Activated T-helper 1 cell treated with Interleukin-2 at 50 U/mL for 16 hours (primary cell): ENCODE measurements at regions not wholly inside any gene's neighbourhood (a gene's known extent, or its start where the extent isn't known, plus 50 kb on each side); places are given as distances from the start of the nearest gene placed in this dataset.
"Not testable (repeated sequence)": the region's sequence is repeated elsewhere in the genome, so short reads cannot be mapped to it uniquely, and the experiment has no call there.

Source experiments
- DNase-seq: peaks from one replicate; pipeline ENCODE4 v3.0.0-alpha.2; 2020; ENCODE audit warnings: low read depth

GRCh38 chr7:63856466-63856865, 142.2 kb upstream of the ZNF722 start:
- DNase-seq = not testable (repeated sequence)

DNA sequence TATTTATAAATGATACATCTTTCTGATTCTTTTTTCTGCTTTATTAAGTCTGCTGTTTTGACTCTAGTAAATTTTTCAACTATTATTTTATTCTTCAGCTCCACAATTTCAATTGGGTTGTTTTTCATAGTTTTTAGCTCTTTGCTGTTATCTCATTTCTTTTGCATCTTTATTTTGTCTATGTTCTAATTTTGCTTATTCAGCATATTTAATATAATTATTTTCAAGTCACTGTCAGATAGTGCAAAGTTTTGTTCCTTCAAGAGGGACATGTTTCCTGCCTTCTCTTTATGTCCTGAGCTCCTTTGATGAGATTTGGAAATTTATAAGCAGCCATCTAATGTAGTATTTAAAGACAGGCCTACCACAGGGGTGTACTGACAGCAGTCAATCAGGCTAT, 131.5 kb upstream of the ZNF722 start:
- DNase-seq = no peak

DNA sequence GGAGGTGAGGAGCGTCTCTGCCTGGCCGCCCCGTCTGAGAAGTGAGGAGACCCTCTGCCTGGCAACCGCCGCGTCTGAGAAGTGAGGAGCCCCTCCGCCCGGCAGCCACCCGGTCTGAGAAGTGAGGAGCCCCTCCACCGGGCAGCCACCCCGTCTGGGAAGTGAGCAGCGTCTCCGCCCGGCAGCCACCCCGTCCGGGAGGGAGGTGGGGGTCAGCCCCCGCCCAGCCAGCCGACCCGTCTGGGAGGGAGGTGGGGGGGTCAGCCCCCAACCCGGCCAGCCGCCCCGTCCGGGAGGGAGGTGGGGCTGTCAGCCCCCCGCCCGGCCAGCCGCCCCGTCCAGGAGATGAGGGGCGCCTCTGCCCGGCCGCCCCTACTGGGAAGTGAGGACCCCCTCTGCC, 124.4 kb upstream of the ZNF722 start:
- DNase-seq = not testable (repeated sequence)

DNA sequence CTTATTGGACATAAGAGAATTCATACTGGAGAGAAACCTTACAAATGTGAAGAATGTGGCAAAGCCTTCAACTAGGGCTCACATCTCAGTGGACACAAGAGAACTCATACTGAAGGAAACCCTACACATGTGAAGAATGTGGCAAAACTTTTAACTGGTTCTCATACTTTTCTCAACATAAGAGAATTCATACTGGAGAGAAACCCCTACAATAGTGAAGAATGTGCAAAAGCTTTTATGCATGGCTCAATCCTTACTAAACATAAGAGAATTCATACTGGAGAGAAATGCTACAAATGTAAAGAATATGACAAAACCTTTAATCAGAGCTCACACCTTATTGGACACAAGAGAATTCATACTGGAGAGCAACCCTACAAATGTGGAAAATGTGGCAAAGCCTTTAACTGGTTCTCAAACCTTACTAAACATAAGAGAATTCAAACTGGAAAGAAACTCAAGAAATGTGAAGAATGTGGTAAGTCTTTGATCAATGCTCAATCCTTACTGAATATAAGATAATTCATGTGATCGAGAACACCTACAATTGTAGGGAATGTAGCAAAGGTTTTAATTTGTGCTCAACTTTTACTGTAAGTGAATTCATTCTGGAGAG, 121.8 kb upstream of the ZNF722 start:
- DNase-seq = no peak

GRCh38 chr7:63887031-63887430, 111.6 kb upstream of the ZNF722 start:
- DNase-seq = no peak

DNA sequence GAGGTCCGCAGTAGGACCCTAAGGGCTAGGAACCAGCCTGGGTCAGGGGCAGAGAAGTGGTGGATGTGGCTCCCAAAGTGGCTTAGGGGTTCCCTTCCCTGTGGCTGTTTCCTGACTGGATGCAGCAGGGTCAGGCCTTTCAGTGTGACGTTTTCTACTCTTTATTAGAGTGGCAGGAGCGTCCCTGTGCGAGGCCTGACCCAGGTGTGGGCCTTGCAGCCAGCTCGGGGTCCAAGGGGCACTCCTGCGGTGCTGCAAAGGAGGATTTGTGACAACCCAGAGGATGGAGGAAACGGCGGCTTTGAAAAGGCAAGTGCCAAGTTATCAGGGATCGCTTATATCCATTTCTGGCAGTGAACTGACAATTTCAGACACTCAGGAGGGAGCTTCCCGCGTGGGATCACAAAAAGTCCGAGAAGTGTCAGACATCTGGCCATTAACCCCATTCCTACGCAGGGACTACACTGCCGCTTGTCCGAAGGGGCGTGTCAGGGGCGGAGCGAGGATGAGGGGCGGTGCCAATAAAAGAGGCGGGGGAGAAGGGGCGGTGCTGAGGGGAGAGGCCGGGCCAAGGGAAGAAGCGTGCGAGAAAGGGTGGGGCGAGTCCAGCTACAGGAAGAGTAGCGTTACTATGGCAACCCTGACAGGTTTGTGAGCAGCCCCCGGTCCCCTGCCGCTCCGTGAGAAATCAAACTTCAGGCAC, 98.8 kb upstream of the ZNF722 start:
- DNase-seq = peak; percentile 72

DNA sequence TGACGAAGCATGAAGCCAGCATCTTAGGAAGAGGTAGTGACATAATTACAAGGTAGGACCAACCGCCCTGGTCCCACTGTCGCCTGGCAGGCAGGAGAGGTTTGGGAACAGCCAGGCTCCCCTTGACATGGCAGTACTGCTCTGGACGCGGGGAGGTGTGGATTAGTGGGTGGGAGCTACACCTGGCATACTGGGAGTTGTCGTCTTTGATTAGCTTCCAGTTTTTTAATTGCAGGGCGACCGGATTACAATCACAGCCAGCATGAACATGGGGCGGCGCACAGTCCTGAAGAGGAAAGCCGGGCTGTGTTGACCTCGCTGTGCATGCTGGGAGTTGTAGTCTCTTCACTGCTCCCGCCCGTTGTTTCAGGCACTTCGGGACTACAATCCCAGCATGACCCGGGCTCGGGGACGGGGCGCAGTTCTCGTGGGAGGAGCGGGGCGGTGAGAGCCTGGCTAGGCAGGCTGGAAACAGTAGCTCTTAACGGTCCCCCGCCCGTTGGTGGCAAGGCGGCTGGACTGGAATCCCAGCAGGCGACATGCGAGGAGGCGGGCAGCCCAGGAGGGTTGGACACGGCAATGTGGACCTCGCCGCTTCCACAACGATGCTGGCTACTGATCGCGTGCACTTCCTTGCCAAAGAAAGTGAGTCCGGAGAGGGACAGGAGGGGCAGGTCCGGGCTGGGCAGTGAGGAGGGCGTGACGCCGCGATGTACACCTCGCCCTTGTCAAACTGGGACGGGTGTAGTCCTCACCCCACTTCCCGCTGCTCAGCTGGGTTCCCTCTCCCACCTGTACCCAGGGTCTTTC, 98.0 kb upstream of the ZNF722 start:
- peak; percentile 78 for DNase-seq

DNA sequence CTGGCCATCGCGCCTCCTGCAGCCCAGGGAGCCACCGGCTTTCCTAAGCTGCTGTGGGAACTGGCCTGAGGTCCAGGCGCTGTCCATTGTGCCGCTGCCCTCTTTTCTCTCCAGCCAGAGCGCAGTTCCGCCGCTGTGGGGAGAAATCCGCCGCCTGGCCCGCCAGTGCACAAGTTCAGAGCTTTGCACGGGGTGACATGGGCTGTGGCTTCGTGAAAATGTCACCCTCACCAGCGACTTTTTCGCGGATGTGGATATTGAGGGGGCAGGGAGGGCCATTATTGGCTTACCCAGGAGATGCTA, 97.5 kb upstream of the ZNF722 start:
- DNase-seq = not testable (repeated sequence)

DNA sequence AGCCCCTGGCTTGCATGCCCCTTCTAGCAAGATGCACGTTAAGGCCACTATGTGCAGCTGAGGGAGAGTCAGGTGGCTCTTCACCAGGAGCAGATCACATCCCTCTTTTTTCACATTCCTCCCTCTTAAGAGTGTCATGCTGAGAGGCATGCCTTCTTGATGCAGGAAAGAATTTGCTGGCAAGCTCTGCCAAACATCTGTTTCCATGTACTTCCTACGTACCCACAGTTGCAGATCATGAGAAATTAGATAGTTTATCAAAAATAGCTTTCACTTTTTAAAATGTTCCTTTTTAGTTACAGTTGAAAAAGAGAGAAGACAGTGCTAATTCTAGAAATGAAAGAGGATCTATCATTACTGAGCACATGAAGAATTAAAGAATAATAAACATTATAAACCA, 79.7 kb upstream of the ZNF722 start:
- DNase-seq = no peak

- DNase-seq = no peak
Observed at GRCh38 chr7:63925262-63925625, 73.4 kb upstream of the ZNF722 start.

GRCh38 chr7:63925626-63926460, 72.8 kb upstream of the ZNF722 start:
- DNase-seq = peak; percentile 80

DNA sequence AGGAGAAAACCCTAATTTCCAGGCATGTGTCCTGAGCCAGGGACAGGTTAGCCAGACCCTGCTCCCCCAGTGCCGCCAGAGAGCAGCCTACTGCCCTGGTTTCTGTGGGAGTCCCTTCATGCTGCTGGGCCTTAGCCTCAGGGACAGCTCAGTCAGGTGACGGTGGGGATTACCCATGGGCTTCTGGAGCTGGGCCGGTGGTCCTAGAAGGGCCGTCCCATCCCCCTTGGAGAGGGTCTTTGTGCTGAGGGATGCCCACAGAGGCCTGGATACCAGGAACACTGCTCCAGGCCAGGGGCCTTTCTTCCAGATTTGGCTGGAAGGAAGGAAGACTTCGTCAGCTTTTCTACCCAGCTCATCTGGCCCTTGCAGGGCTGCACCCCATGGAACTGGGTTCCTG, 71.4 kb upstream of the ZNF722 start:
- DNase-seq = no peak

GRCh38 chr7:63931057-63931600, 67.5 kb upstream of the ZNF722 start:
- DNase-seq = no peak

DNA sequence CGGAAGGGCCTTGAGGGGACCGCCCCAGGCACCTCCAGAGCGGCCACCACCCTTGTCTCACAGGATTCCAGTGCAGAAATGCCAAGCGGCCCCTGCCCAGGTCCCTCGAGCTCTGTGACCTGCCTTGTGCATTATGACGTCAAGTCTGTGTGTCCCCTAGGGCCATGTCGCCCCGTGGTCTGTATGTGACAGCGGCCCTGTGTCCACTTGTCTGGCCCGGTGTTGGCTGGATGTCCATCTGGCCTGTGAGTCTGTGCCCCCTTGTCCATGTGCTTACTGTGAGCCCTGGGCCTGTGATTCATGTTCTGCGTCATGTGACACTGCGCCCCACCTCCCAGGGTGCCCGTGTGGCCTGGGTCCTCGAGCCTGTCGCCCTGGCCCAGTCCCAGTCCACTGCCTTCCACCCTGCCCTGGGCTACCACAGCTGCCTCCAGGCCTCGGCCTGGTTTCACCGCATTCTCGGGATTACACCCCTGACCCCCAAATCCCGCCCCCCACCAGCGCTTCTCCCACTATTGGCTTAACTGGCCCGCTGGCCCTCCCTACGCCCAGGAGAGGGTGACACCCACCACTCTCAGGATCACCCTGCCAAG, 66.6 kb upstream of the ZNF722 start:
- DNase-seq = no peak
